ENCODE measurements at regions not wholly inside any gene's neighbourhood (a gene's known extent, or its start where the extent isn't known, plus 50 kb on each side); places are given as distances from the start of the nearest gene placed in this dataset.
"Not testable (repeated sequence)": the region's sequence is repeated elsewhere in the genome, so short reads cannot be mapped to it uniquely, and the experiment has no call there.

DNA sequence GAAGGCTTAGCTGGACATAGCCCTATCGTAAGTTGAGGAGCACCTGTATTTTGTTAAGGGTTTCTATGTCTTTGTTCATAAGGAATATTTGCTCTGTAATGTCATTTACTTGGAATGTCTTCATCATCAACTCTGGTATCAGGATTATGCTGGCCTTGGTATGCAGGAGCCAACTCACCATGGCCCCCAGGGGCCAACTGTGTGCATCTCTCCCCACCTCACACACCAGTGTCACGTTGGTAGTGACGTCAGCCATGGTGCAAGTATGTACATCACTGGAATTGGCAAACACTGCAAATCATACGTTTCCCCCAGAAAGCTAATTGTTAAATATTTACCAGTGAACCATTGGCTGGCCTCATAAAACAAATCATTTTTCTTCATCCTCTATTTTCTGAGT lies 70.8 kb downstream of the YTHDF1 start:
- in situ Hi-C loops (cut with HindIII; ENCODE audit: low pct_unique_long_range_greater_than_20kb, low sequenced_read_pairs) = no loop called here
- no peak for DNase-seq (ENCODE audit: low read depth)

GRCh38 chr20:63142933-63143332 lies 73.0 kb downstream of the YTHDF1 start:
- in situ Hi-C loops (cut with HindIII; ENCODE audit: low pct_unique_long_range_greater_than_20kb, low sequenced_read_pairs) = no loop called here
- DNase-seq (ENCODE audit: low read depth) = no peak

GRCh38 chr20:63141531-63141930 lies 74.4 kb downstream of the YTHDF1 start:
- in situ Hi-C loops (cut with HindIII; ENCODE audit: low pct_unique_long_range_greater_than_20kb, low sequenced_read_pairs) = no loop called here

GRCh38 chr20:63140514-63141433 lies 75.2 kb downstream of the YTHDF1 start:
- in situ Hi-C loops (cut with HindIII; ENCODE audit: low pct_unique_long_range_greater_than_20kb, low sequenced_read_pairs) = no loop called here

More at GRCh38 chr20:63141531-63141930, 74.4 kb downstream of the YTHDF1 start:
- no peak for DNase-seq (ENCODE audit: low read depth)

GRCh38 chr20:63139837-63140236 lies 76.1 kb downstream of the YTHDF1 start:
- no peak for DNase-seq (ENCODE audit: low read depth)
- in situ Hi-C loops (cut with HindIII; ENCODE audit: low pct_unique_long_range_greater_than_20kb, low sequenced_read_pairs) = no loop called here

More at GRCh38 chr20:63140514-63141433, 75.2 kb downstream of the YTHDF1 start:
- no peak for DNase-seq (ENCODE audit: low read depth)

- DNase-seq (ENCODE audit: low read depth) = no peak
- in situ Hi-C loops (cut with HindIII; ENCODE audit: low pct_unique_long_range_greater_than_20kb, low sequenced_read_pairs) = no loop called here
Measured at GRCh38 chr20:63139356-63139755, 76.6 kb downstream of the YTHDF1 start.

GRCh38 chr20:63138855-63139341 lies 77.0 kb downstream of the YTHDF1 start:
- DNase-seq (ENCODE audit: low read depth) = peak; percentile 22
- in situ Hi-C loops (cut with HindIII; ENCODE audit: low pct_unique_long_range_greater_than_20kb, low sequenced_read_pairs) = no loop called here

DNA sequence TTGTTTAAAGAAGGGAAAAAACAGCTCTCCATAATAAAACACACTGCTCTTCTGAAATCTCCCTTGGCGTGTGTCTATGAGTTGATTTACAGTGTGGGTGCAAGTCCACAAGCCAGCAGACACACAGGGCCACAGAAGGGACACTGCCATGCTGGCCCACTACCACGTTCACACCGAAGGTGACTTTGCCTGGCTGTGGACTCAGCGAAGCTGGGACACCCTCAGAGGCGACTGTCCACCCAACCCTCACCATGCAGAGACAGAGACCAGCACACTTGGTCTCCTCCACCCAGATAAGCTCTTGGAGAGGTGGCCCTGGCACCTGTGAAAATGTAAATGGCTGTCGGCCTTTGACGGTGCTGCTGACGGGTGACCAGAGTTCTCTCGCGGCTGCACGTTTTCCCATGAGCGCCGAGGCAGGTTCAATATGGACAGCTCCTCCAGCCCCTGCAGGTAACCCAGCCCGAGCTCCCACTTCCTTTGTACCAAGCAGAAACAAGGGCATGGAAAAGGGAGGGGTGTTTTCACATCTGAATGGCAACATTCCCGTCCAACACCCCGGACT lies 78.0 kb downstream of the YTHDF1 start:
- in situ Hi-C loops (cut with HindIII; ENCODE audit: low pct_unique_long_range_greater_than_20kb, low sequenced_read_pairs) = no loop called here
- no peak for DNase-seq (ENCODE audit: low read depth)

DNA sequence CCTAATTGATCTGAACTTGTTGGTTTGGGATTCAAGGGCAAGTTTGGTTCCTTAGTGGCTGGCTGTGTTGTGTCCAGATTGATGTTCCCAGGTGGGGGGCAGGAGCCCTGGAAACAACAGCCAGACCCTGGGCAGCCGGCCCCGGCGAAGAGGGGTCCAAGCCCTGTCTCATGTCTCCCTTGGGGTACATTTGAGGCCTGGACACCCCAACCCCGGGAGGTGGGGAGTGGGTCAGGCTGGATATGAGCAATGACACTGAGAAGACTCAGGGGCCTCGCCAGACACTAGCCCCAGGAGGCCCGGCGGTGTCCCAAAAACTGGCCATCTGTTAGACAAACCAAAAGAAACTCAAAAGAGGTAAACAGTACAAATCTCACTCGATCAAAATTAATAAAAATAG lies 79.6 kb downstream of the YTHDF1 start:
- no peak for DNase-seq (ENCODE audit: low read depth)
- in situ Hi-C loops (cut with HindIII; ENCODE audit: low pct_unique_long_range_greater_than_20kb, low sequenced_read_pairs) = no loop called here

GRCh38 chr20:63135411-63135810 lies 80.5 kb downstream of the YTHDF1 start:
- no peak for DNase-seq (ENCODE audit: low read depth)
- in situ Hi-C loops (cut with HindIII; ENCODE audit: low pct_unique_long_range_greater_than_20kb, low sequenced_read_pairs) = no loop called here

GRCh38 chr20:63134711-63135361 lies 81.1 kb downstream of the YTHDF1 start:
- DNase-seq (ENCODE audit: low read depth) = peak; percentile 30
- in situ Hi-C loops (cut with HindIII; ENCODE audit: low pct_unique_long_range_greater_than_20kb, low sequenced_read_pairs) = not testable (repeated sequence)

GRCh38 chr20:63134201-63134612 lies 81.7 kb downstream of the YTHDF1 start:
- peak; percentile 18 for DNase-seq (ENCODE audit: low read depth)
- in situ Hi-C loops (cut with HindIII; ENCODE audit: low pct_unique_long_range_greater_than_20kb, low sequenced_read_pairs) = no loop called here

DNA sequence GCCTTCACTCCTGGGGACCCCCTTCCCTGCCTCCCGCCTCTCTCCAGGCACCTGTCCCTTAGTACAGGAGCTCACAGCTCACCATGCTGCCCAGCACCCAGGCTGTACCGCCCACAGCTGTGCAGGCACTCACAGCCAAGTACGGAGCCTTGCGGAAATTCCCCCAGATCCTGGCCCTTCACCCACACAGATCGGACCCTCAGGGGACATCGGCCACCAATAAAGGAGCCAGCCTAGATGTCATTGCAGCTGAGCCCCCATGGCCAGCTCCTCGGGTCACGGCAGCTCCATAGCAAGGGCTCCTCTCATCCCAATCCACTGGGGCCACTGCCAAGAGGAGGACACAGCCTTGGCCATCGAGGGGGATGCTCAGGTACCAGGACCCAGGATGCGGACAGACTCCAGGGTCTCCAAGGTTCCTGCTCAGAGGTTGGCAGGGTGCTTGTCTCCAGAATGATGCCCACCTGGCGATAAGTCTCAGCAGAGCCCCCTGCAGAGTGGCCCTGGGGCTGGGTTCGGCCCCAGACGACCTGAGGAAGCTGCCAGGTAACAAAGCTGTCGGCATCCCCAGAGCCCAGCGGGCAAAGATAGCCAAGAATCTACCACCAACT lies 82.3 kb downstream of the YTHDF1 start:
- DNase-seq (ENCODE audit: low read depth) = no peak
- in situ Hi-C loops (cut with HindIII; ENCODE audit: low pct_unique_long_range_greater_than_20kb, low sequenced_read_pairs) = no loop called here

DNA sequence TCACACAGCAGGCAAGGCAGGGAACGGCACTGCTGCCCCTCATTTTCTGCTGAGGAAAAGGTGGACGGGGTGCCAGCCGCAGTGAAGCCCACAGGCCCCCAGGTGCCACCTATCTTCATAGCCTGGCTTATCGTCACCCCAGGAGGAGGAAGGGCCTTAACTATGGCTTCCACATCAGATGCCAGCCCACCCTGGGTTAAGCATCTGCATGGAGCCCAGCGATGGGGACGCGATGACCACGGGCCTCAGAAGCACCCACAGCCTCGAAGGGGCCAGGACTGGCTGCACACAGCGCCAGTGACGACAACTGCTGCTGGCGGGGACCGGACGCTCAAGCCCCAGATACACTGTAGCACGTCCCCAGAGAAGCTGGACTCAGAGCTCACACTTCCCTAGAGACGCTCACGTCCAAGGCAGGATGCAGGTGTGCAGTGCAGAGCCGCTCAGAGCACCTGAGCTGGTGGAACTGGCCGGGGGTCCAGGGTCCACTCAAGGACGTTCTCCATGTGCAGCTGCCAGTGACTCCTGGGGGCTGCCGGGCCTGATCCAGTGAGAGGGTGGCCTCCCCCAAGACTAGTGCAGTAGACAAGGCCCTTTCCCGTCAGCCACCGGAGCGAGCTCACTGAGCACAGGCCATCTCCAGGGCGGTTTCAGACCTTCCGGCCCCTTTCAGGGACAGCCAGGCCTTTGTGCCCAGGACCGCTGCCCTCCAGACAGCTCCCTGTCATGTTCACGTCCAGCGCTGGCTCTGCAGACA lies 83.0 kb downstream of the YTHDF1 start:
- in situ Hi-C loops (cut with HindIII; ENCODE audit: low pct_unique_long_range_greater_than_20kb, low sequenced_read_pairs) = no loop called here
- DNase-seq (ENCODE audit: low read depth) = no peak

DNA sequence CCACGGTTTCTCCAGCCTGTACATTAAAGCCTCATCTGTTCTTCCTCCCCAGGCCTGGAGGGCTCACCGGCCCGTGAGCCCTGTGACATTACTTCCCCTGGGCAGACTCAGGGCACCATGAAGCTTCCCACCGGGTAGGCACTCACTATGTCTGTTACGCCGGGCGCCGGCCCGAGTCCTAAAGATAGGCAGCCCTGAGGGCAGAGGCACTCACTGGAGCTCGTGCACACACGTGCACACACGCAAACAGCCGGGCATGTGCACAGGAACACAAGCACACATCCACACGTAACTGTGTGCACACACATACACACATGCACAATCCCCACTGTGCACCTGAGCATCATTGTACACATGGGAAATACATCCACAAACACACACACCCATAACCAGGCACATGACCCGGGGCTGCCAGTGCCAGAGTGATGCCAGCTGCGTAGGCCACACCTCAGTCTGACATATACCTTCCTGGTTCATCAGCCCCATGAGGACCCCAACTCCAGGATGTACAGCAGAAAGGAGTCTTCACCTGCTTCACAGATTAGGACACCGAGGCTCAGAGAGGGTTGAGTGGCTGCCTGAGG lies 83.7 kb downstream of the YTHDF1 start:
- in situ Hi-C loops (cut with HindIII; ENCODE audit: low pct_unique_long_range_greater_than_20kb, low sequenced_read_pairs) = no loop called here
- no peak for DNase-seq (ENCODE audit: low read depth)

GRCh38 chr20:63130658-63131577 lies 85.0 kb downstream of the YTHDF1 start:
- in situ Hi-C loops (cut with HindIII; ENCODE audit: low pct_unique_long_range_greater_than_20kb, low sequenced_read_pairs) = no loop called here
- no peak for DNase-seq (ENCODE audit: low read depth)
